ENCODE measurements at regions not wholly inside any gene's neighbourhood (a gene's known extent, or its start where the extent isn't known, plus 50 kb on each side); places are given as distances from the start of the nearest gene placed in this dataset. TPM values are rescaled to one million over a fixed set of nuclear protein-coding genes. Genes with fewer than 3 reads are reported as not detected.

DNA sequence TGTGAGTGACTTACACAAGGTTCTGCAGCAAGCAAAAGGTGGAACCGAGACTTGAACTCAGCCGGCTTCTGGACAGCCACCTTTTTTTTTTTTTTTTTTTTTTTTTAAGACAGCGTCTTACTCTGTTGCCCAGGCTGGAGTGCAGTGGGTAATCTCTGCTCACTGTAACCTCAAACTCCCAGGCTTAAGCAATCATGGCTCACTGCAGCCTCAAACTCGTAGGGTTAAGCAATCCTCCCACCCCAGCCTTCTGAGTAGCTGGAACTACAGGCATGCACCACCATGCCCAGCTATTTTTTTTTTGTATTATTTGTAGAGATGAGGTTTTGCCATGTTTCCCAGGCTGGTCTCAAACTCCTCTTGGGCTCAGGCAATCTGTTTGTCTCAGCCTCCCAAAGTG lies 55.2 kb upstream of the GOT2 start:
- no peak for TF ChIP-seq POLR2A (IDR thresholded peaks at IDR 0.05)
- TF ChIP-seq, protein P1, sequence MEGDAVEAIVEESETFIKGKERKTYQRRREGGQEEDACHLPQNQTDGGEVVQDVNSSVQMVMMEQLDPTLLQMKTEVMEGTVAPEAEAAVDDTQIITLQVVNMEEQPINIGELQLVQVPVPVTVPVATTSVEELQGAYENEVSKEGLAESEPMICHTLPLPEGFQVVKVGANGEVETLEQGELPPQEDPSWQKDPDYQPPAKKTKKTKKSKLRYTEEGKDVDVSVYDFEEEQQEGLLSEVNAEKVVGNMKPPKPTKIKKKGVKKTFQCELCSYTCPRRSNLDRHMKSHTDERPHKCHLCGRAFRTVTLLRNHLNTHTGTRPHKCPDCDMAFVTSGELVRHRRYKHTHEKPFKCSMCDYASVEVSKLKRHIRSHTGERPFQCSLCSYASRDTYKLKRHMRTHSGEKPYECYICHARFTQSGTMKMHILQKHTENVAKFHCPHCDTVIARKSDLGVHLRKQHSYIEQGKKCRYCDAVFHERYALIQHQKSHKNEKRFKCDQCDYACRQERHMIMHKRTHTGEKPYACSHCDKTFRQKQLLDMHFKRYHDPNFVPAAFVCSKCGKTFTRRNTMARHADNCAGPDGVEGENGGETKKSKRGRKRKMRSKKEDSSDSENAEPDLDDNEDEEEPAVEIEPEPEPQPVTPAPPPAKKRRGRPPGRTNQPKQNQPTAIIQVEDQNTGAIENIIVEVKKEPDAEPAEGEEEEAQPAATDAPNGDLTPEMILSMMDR (IDR thresholded peaks at IDR 0.05) = no peak
- DNase-seq (no peak), ATAC-seq (no peak)

More for the DNA sequence above, 55.2 kb upstream of the GOT2 start:
- Histone ChIP-seq H3K36me3 (replicated peaks in 1 of 2; ENCODE audit: insufficient read depth in 1 of 2, low read depth in 2 of 2) (no peaks in the 10 kb centered on the region), H3K4me1 (no peaks in the 10 kb centered on the region), H3K4me3 (no peak overlapping the region), H3K27me3 (no peaks in the 10 kb centered on the region), H3K27ac (no peak overlapping the region), H3K9me3 (no peaks in the 10 kb centered on the region)
- intact Hi-C loops (cut with DNase I) = no loop called here
- 55 to 76% methylated on average over 4 of the region's 4 CpGs for WGBS, 2 donors

Small RNA genes lying in the stretch of these regions (small RNA-seq; reads per million reads assigned to genes)
- not detected for gene AC018554.2
- not detected for gene AC092121.1
- gene RF00017 = not detected
- not detected for gene RNU4-58P
- gene RPS27P27 = not detected
